Liver (tissue), 8 donors: ENCODE measurements at regions not wholly inside any gene's neighbourhood (a gene's known extent, or its start where the extent isn't known, plus 50 kb on each side); places are given as distances from the start of the nearest gene placed in this dataset.

Source experiments
- DNase-seq: peaks from one replicate; pipeline ENCODE4 v3.0.0-alpha.2; 2017; ENCODE audit warnings: low spot score
- H3K27ac ChIP-seq, 2 donors: one replicate each; pipeline ENCODE4 v1.7.0; 2013; ENCODE audit warnings: inconsistent platforms in 2 of 2, low read length in 2 of 2, control low read depth in 1 of 2, low read depth in 1 of 2, mild to moderate bottlenecking in 1 of 2
- H3K27me3 ChIP-seq, 4 donors: one replicate each; pipeline versions ENCODE4 v1.6.1 to v1.7.0; 2013; ENCODE audit warnings: low read length in 3 of 4, inconsistent platforms in 1 of 4, mild to moderate bottlenecking in 1 of 4, moderate library complexity in 1 of 4; ENCODE audit not compliant: control insufficient read depth in 4 of 4, insufficient read depth in 4 of 4
- H3K36me3 ChIP-seq, 4 donors: one replicate each; pipeline versions ENCODE4 v1.6.1 to v1.7.0; 2013; ENCODE audit warnings: low read length in 3 of 4, mild to moderate bottlenecking in 3 of 4, low read depth in 1 of 4, moderate library complexity in 1 of 4; ENCODE audit not compliant: control insufficient read depth in 4 of 4, insufficient read depth in 3 of 4
- H3K4me1 ChIP-seq, 4 donors: one replicate each; pipeline versions ENCODE4 v1.6.1 to v1.7.0; 2013; ENCODE audit warnings: low read length in 3 of 4, mild to moderate bottlenecking in 3 of 4, moderate library complexity in 1 of 4; ENCODE audit not compliant: control insufficient read depth in 4 of 4, insufficient read depth in 4 of 4
- H3K4me3 ChIP-seq, 3 donors: one replicate each; pipeline versions ENCODE4 v1.6.1 to v1.7.0; 2013; ENCODE audit warnings: low read length in 3 of 3, control low read depth in 1 of 3, low read depth in 1 of 3, mild to moderate bottlenecking in 1 of 3
- H3K9ac ChIP-seq, 2 donors: one replicate each; pipeline ENCODE4 v1.7.0; 2013; ENCODE audit warnings: low read length in 2 of 2, mild to moderate bottlenecking in 2 of 2, moderate library complexity in 2 of 2, control low read depth in 1 of 2, low read depth in 1 of 2
- H3K9me3 ChIP-seq, 4 donors: one replicate each; pipeline versions ENCODE4 v1.6.1 to v1.7.0; 2013; ENCODE audit warnings: low read length in 3 of 4; ENCODE audit not compliant: control insufficient read depth in 4 of 4
- CTCF ChIP-seq: fragments of 150-350 bp; IDR thresholded peaks from 2 replicates; pipeline ENCODE4 v1.5.1; 2017; ENCODE audit warnings: improper control_type of control experiment, low read depth, low read length; ENCODE audit not compliant: missing input control
- EGR1 ChIP-seq, 2 donors: IDR thresholded peaks; 2 replicates each; pipeline ENCODE4 v1.6.1; 2016 to 2018; ENCODE audit warnings: antibody characterized with exemption in 2 of 2, low read depth in 2 of 2
- FOXA1 ChIP-seq: IDR thresholded peaks from 2 replicates; pipeline ENCODE4 v1.6.1; 2016; ENCODE audit warnings: antibody characterized with exemption
- FOXA2 ChIP-seq: IDR thresholded peaks from 2 replicates; pipeline ENCODE4 v1.6.1; 2016; ENCODE audit warnings: antibody characterized with exemption
- GABPA ChIP-seq, 2 donors: IDR thresholded peaks in 1 of 2; conservative IDR thresholded peaks in 1 of 2; 2 replicates each; pipeline ENCODE4 v1.6.1; 2016; ENCODE audit warnings: antibody characterized with exemption in 2 of 2, mild to moderate bottlenecking in 1 of 2, moderate library complexity in 1 of 2
- HNF4A ChIP-seq, 2 donors: conservative IDR thresholded peaks; 2 replicates each; pipeline ENCODE4 v1.6.1; 2016; ENCODE audit warnings: antibody characterized with exemption in 2 of 2, mild to moderate bottlenecking in 2 of 2
- HNF4G ChIP-seq: IDR thresholded peaks from 2 replicates; pipeline ENCODE4 v1.6.1; 2016; ENCODE audit warnings: antibody characterized with exemption
- JUND ChIP-seq, 2 donors: IDR thresholded peaks; 2 replicates each; pipeline ENCODE4 v1.6.1; 2016; ENCODE audit warnings: antibody characterized with exemption in 2 of 2
- MAX ChIP-seq: IDR thresholded peaks from 2 replicates; pipeline ENCODE4 v1.6.1; 2016; ENCODE audit warnings: antibody characterized with exemption
- NR2F2 ChIP-seq: IDR thresholded peaks from 2 replicates; pipeline ENCODE4 v1.6.1; 2016; ENCODE audit warnings: antibody characterized with exemption
- RAD21 ChIP-seq, 2 donors: IDR thresholded peaks; 2 replicates each; pipeline ENCODE4 v1.6.1; 2016; ENCODE audit warnings: antibody characterized with exemption in 2 of 2, mild to moderate bottlenecking in 2 of 2
- RXRA ChIP-seq, 2 donors: IDR thresholded peaks; 2 replicates each; pipeline ENCODE4 v1.6.1; 2017 to 2018; ENCODE audit warnings: antibody characterized with exemption in 2 of 2, mild to moderate bottlenecking in 1 of 2
- SP1 ChIP-seq: IDR thresholded peaks from 2 replicates; pipeline ENCODE4 v1.6.1; 2018; ENCODE audit warnings: antibody characterized with exemption, mild to moderate bottlenecking
- TAF1 ChIP-seq: conservative IDR thresholded peaks from 2 replicates; pipeline ENCODE4 v1.6.1; 2016; ENCODE audit warnings: antibody characterized with exemption, mild to moderate bottlenecking
- YY1 ChIP-seq: IDR thresholded peaks from 2 replicates; pipeline ENCODE4 v1.6.1; 2016; ENCODE audit warnings: antibody characterized with exemption, mild to moderate bottlenecking
- ZBTB33 ChIP-seq: IDR thresholded peaks from 2 replicates; pipeline ENCODE4 v1.6.1; 2016; ENCODE audit warnings: antibody characterized with exemption
- WGBS: extraction: QIAGEN DNeasy Blood & Tissue Kit; methylation state at CpG from one replicate; pipeline ENCODE4 v1.1.7; 2013; 5-methylcytosine and 5-hydroxymethylcytosine counted together
- TF ChIP-seq, protein P1 (sequence below): IDR thresholded peaks from 2 replicates; pipeline ENCODE4 v1.6.1; 2016; ENCODE audit warnings: antibody characterized with exemption, mild to moderate bottlenecking
- TF ChIP-seq, protein P2 (sequence below): IDR thresholded peaks from 2 replicates; pipeline ENCODE4 v1.6.1; 2016; ENCODE audit warnings: antibody characterized with exemption
- donor health status: healthy.
- donor health status: healthy.
- donor health status: healthy.
- donor health status: healthy.
- donor health status: healthy.

DNA sequence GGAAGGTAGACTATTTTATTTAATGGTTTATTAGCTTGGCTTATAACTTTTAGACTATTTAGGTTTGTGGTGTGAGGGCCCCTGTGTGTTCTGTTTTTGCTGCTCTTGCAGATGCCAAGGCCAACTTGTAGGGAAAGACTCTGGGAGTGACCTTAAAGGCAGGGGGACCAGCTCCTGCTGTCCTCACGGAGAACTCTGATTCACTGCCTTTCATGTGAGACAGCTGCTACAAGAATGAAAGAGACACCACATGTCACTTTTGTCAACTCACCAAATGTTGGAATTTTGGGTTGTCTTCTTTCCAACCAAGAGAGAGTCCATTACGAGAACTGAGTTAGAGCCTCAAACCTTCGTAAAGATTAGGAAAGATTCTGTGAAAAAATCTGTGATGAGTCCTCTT, 258.3 kb upstream of the ADAMTSL1 start:
- Histone ChIP-seq H3K27me3 (no peaks in the 10 kb centered on the region), H3K36me3 (no peaks in the 10 kb centered on the region), H3K9me3 (no peaks in the 10 kb centered on the region), H3K27ac (no peak overlapping the region), H3K4me1 (no peaks in the 10 kb centered on the region), H3K9ac (no peak overlapping the region), H3K4me3 (no peak overlapping the region)
- 89% methylated on average over 3 of the region's 3 CpGs for WGBS
- no peak for DNase-seq
- no peak for TF ChIP-seq MAX
- TF ChIP-seq FOXA2, result no peak
- TF ChIP-seq RAD21 (IDR thresholded peaks at IDR 0.05), result no peak
- TF ChIP-seq NR2F2, result no peak
- no peak for TF ChIP-seq JUND (IDR thresholded peaks at IDR 0.05)
- TF ChIP-seq TAF1, result no peak
- TF ChIP-seq ZBTB33, result no peak
- TF ChIP-seq, protein P1, sequence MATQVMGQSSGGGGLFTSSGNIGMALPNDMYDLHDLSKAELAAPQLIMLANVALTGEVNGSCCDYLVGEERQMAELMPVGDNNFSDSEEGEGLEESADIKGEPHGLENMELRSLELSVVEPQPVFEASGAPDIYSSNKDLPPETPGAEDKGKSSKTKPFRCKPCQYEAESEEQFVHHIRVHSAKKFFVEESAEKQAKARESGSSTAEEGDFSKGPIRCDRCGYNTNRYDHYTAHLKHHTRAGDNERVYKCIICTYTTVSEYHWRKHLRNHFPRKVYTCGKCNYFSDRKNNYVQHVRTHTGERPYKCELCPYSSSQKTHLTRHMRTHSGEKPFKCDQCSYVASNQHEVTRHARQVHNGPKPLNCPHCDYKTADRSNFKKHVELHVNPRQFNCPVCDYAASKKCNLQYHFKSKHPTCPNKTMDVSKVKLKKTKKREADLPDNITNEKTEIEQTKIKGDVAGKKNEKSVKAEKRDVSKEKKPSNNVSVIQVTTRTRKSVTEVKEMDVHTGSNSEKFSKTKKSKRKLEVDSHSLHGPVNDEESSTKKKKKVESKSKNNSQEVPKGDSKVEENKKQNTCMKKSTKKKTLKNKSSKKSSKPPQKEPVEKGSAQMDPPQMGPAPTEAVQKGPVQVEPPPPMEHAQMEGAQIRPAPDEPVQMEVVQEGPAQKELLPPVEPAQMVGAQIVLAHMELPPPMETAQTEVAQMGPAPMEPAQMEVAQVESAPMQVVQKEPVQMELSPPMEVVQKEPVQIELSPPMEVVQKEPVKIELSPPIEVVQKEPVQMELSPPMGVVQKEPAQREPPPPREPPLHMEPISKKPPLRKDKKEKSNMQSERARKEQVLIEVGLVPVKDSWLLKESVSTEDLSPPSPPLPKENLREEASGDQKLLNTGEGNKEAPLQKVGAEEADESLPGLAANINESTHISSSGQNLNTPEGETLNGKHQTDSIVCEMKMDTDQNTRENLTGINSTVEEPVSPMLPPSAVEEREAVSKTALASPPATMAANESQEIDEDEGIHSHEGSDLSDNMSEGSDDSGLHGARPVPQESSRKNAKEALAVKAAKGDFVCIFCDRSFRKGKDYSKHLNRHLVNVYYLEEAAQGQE, result no peak
- no peak for TF ChIP-seq FOXA1
- TF ChIP-seq HNF4A (conservative IDR thresholded peaks at IDR 0.05), result no peak
- TF ChIP-seq HNF4G, result no peak
- TF ChIP-seq, protein P2, sequence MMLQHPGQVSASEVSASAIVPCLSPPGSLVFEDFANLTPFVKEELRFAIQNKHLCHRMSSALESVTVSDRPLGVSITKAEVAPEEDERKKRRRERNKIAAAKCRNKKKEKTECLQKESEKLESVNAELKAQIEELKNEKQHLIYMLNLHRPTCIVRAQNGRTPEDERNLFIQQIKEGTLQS, result no peak
- TF ChIP-seq RXRA (IDR thresholded peaks at IDR 0.05), result no peak
- no peak for TF ChIP-seq CTCF
- no peak for TF ChIP-seq EGR1 (IDR thresholded peaks at IDR 0.05; ENCODE audit: low read depth in 2 of 2)
- TF ChIP-seq GABPA (IDR thresholded peaks at IDR 0.05 in 1 of 2, conservative IDR thresholded peaks at IDR 0.05 in 1 of 2), result no peak
- TF ChIP-seq SP1, result no peak

DNA sequence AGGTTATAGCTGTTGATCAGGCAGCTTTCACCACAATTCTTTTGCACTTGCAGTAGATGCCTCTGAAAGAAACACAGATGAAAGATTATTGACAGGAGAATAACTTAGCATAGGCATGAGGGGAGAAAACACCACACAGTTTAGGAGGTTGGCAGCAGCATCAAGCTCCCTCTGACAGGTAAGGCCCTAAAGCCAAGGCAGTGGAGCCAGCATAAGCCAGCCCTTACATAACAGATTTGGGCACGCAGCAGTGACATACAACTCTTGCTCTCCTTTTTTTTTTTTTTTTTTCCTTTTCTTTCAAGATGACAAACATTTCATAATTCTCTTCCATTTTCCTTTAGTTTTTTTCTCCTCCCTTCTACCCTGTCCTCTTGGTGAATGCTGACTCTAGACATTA, 257.6 kb upstream of the ADAMTSL1 start:
- Histone ChIP-seq H3K4me3 (no peak overlapping the region), H3K9me3 (no peaks in the 10 kb centered on the region), H3K27ac (no peak overlapping the region), H3K27me3 (no peaks in the 10 kb centered on the region), H3K9ac (no peak overlapping the region), H3K36me3 (no peaks in the 10 kb centered on the region), H3K4me1 (no peaks in the 10 kb centered on the region)
- DNase-seq, result no peak
- 93% methylated on average over 1 of the region's 1 CpG for WGBS
- TF ChIP-seq FOXA2, result no peak
- TF ChIP-seq, protein P1, result no peak
- TF ChIP-seq JUND (IDR thresholded peaks at IDR 0.05), result no peak
- TF ChIP-seq ZBTB33, result no peak
- no peak for TF ChIP-seq RXRA (IDR thresholded peaks at IDR 0.05)
- TF ChIP-seq, protein P2, result no peak
- no peak for TF ChIP-seq NR2F2
- TF ChIP-seq GABPA (IDR thresholded peaks at IDR 0.05 in 1 of 2, conservative IDR thresholded peaks at IDR 0.05 in 1 of 2), result no peak
- no peak for TF ChIP-seq FOXA1
- TF ChIP-seq SP1, result no peak
- TF ChIP-seq TAF1, result no peak
- TF ChIP-seq YY1, result no peak
- no peak for TF ChIP-seq MAX
- no peak for TF ChIP-seq RAD21 (IDR thresholded peaks at IDR 0.05)
